H9 (cell line): ENCODE measurements at regions not wholly inside any gene's neighbourhood (a gene's known extent, or its start where the extent isn't known, plus 50 kb on each side); places are given as distances from the start of the nearest gene placed in this dataset.

Experiments used
- DNase-seq: peaks from one replicate; pipeline ENCODE4 v3.0.0-alpha.2; 2017
- H2AFZ ChIP-seq: one replicate; pipeline ENCODE4 v1.6.1; 2013; ENCODE audit warnings: mild to moderate bottlenecking, low read length, control low read depth, moderate library complexity
- H2AK5ac ChIP-seq: 2 replicates; pipeline ENCODE4 v1.6.1; 2013; ENCODE audit warnings: low read length, control low read depth, mixed read lengths; ENCODE audit not compliant: insufficient read length
- H2BK120ac ChIP-seq: one replicate; pipeline ENCODE4 v1.6.1; 2013; ENCODE audit warnings: low read depth, mild to moderate bottlenecking, low read length, control low read depth, inconsistent platforms; ENCODE audit not compliant: poor library complexity, severe bottlenecking
- H2BK12ac ChIP-seq: 2 replicates; pipeline ENCODE4 v1.6.1; 2013; ENCODE audit warnings: low read length, control low read depth, mixed read lengths, low read depth; ENCODE audit not compliant: insufficient read length
- H2BK15ac ChIP-seq: 2 replicates; pipeline ENCODE4 v1.6.1; 2013; ENCODE audit warnings: low read depth, low read length, control low read depth
- H2BK20ac ChIP-seq: one replicate; pipeline ENCODE4 v1.6.1; 2013; ENCODE audit warnings: low read depth, mild to moderate bottlenecking, low read length, control low read depth, inconsistent platforms; ENCODE audit not compliant: poor library complexity, severe bottlenecking
- H2BK5ac ChIP-seq: 2 replicates; pipeline ENCODE4 v1.6.1; 2013; ENCODE audit warnings: low read length, control low read depth, mixed read lengths; ENCODE audit not compliant: insufficient read length
- H3K14ac ChIP-seq: 2 replicates; pipeline ENCODE4 v1.6.1; 2013; ENCODE audit warnings: low read length, control low read depth; ENCODE audit not compliant: insufficient read depth
- H3K18ac ChIP-seq: 2 replicates; pipeline ENCODE4 v1.6.1; 2013; ENCODE audit warnings: low read depth, mild to moderate bottlenecking, mixed read lengths, low read length, control low read depth; ENCODE audit not compliant: insufficient read length
- H3K23ac ChIP-seq: 2 replicates; pipeline ENCODE4 v1.6.1; 2013; ENCODE audit warnings: low read length, control low read depth, mixed read lengths, low read depth; ENCODE audit not compliant: insufficient read length
- H3K23me2 ChIP-seq: 2 replicates; pipeline ENCODE4 v1.6.1; 2013; ENCODE audit warnings: low read depth, mild to moderate bottlenecking, mixed read lengths, low read length, control low read depth; ENCODE audit not compliant: insufficient read length, poor library complexity, severe bottlenecking
- H3K27ac ChIP-seq: 2 replicates; pipeline ENCODE4 v1.5.1; 2013; ENCODE audit warnings: low read length, control low read depth, mixed read lengths, low read depth; ENCODE audit not compliant: insufficient read length
- H3K27me3 ChIP-seq: 2 replicates; pipeline ENCODE4 v1.6.1; 2013; ENCODE audit warnings: low read length, control low read depth, inconsistent platforms; ENCODE audit not compliant: insufficient read depth
- H3K4ac ChIP-seq: 2 replicates; pipeline ENCODE4 v1.6.1; 2013; ENCODE audit warnings: low read depth, mild to moderate bottlenecking, control low read depth, inconsistent platforms, low read length, moderate library complexity
- H3K4me1 ChIP-seq: 2 replicates; pipeline ENCODE4 v1.6.1; 2013; ENCODE audit warnings: low read length, control low read depth, inconsistent platforms; ENCODE audit not compliant: insufficient read depth
- H3K4me2 ChIP-seq: 2 replicates; pipeline ENCODE4 v1.6.1; 2013; ENCODE audit warnings: low read length, control low read depth, mixed read lengths; ENCODE audit not compliant: insufficient read length, insufficient read depth
- H3K56ac ChIP-seq: 2 replicates; pipeline ENCODE4 v1.6.1; 2013; ENCODE audit warnings: low read depth, mild to moderate bottlenecking, mixed read lengths, low read length, control low read depth; ENCODE audit not compliant: insufficient read length
- H3K79me1 ChIP-seq: 2 replicates; pipeline ENCODE4 v1.6.1; 2013; ENCODE audit warnings: low read depth, mild to moderate bottlenecking, moderate library complexity, low read length, control low read depth, inconsistent platforms; ENCODE audit not compliant: insufficient read depth, poor library complexity, severe bottlenecking
- H3K79me2 ChIP-seq: 2 replicates; pipeline ENCODE4 v1.6.1; 2013; ENCODE audit warnings: low read length, control low read depth, inconsistent platforms; ENCODE audit not compliant: insufficient read depth
- H3K9ac ChIP-seq: 2 replicates; pipeline ENCODE4 v1.6.1; 2013; ENCODE audit warnings: low read length, control low read depth, mixed read lengths; ENCODE audit not compliant: insufficient read length; ENCODE audit errors: extremely low read depth
- H3K9me3 ChIP-seq: one replicate; pipeline ENCODE4 v1.6.1; 2013; ENCODE audit warnings: low read depth, low read length, inconsistent platforms; ENCODE audit not compliant: control insufficient read depth
- H3T11ph ChIP-seq: one replicate; pipeline ENCODE4 v1.6.1; 2013; ENCODE audit warnings: mild to moderate bottlenecking, low read length, control low read depth, inconsistent platforms
- H4K20me1 ChIP-seq: one replicate; pipeline ENCODE4 v1.6.1; 2013; ENCODE audit not compliant: control insufficient read depth, insufficient read length, insufficient read depth
- H4K5ac ChIP-seq: 2 replicates; pipeline ENCODE4 v1.6.1; 2013; ENCODE audit warnings: low read depth, mild to moderate bottlenecking, mixed read lengths, low read length, control low read depth; ENCODE audit not compliant: insufficient read length
- H4K8ac ChIP-seq: replicated peaks from 2 replicates; pipeline ENCODE4 v1.6.1; 2013; ENCODE audit warnings: low read length, control low read depth, mixed read lengths, low read depth; ENCODE audit not compliant: insufficient read length
- H4K91ac ChIP-seq: 2 replicates; pipeline ENCODE4 v1.6.1; 2013; ENCODE audit warnings: low read depth, mild to moderate bottlenecking, moderate library complexity, mixed read lengths, low read length, control low read depth; ENCODE audit not compliant: insufficient read length
- H3K27ac Mint-ChIP-seq, 3 experiments: 2 replicates in 2 of 3; 3 replicates in 1 of 3; pipeline ENCODE4 v1.8.0; 2020 to 2021; ENCODE audit warnings: mixed read lengths in 3 of 3, mild to moderate bottlenecking in 1 of 3, moderate library complexity in 1 of 3
- H3K27me3 Mint-ChIP-seq: 2 replicates; pipeline ENCODE4 v1.8.0; 2021; ENCODE audit warnings: low read depth, mild to moderate bottlenecking, moderate library complexity, mixed read lengths
- H3K36me3 Mint-ChIP-seq, 3 experiments: 2 replicates in 2 of 3; 3 replicates in 1 of 3; pipeline ENCODE4 v1.8.0; 2020 to 2021; ENCODE audit warnings: low read depth in 3 of 3, mixed read lengths in 3 of 3; ENCODE audit not compliant: insufficient read depth in 1 of 3
- H3K4me1 Mint-ChIP-seq, 2 experiments: 2 replicates each; pipeline ENCODE4 v1.8.0; 2020; ENCODE audit warnings: mixed read lengths in 2 of 2
- H3K4me3 Mint-ChIP-seq, 2 experiments: 2 replicates in 1 of 2; 3 replicates in 1 of 2; pipeline ENCODE4 v1.8.0; 2020 to 2021; ENCODE audit warnings: mild to moderate bottlenecking in 2 of 2, mixed read lengths in 2 of 2, moderate library complexity in 1 of 2
- H3K9me3 Mint-ChIP-seq, 2 experiments: 2 replicates in 1 of 2; 3 replicates in 1 of 2; pipeline ENCODE4 v1.8.0; 2020; ENCODE audit warnings: mild to moderate bottlenecking in 2 of 2, mixed read lengths in 2 of 2, moderate library complexity in 1 of 2
- CTCF ChIP-seq: fragments of 200-600 bp; sonication (generic); conservative IDR thresholded peaks from 3 replicates; pipeline ENCODE4 v1.8.0; 2021; ENCODE audit warnings: antibody characterized with exemption, mild to moderate bottlenecking
- WGBS: extraction: QIAGEN DNeasy Blood & Tissue Kit; methylation state at CpG from one replicate; pipeline ENCODE4 v1.1.7; 2013; ENCODE audit warnings: missing lambda C conversion rate, low lambda C conversion rate, mixed read lengths; ENCODE audit not compliant: insufficient read length; ENCODE audit errors: extremely low coverage; 5-methylcytosine and 5-hydroxymethylcytosine counted together

DNA sequence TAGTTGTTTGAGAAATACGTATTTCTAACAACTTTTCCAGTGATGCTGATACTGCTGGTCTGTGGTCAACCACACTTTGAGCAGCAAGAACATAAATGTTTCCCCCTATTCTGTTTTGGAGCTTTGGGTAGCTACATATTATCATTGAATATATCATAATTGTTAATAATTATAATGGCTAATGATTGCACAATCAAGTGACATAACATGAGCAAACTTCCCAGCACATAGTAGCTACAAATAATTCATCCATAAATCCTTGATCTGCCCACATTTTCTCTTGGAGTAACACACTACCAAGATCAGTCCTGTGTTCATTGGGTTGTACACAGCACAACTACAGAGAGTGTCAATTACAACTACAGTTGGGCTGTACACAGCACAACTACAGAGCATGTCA lies 436.3 kb upstream of the MAGEB18 start:
- Histone ChIP-seq H3K9me3 (peaks cover 43% of the 10 kb centered on the region), H2BK20ac (no peak overlapping the region), H3K79me2 (no peaks in the 10 kb centered on the region), H3K4me2 (no peak overlapping the region), H3K79me1 (no peaks in the 10 kb centered on the region), H2BK5ac (no peak overlapping the region), H4K8ac (no peak overlapping the region), H3K27me3 (no peaks in the 10 kb centered on the region), H4K91ac (no peak overlapping the region), H3T11ph (no peak overlapping the region), H3K27ac (no peak overlapping the region), H2BK12ac (no peak overlapping the region), H3K4me1 (no peaks in the 10 kb centered on the region), H3K4ac (no peak overlapping the region), H3K23me2 (no peaks in the 10 kb centered on the region), H4K5ac (no peak overlapping the region), H3K18ac (no peak overlapping the region), H2BK15ac (no peak overlapping the region), H3K23ac (no peak overlapping the region), H3K9ac (no peak overlapping the region), H3K56ac (no peak overlapping the region), H2AFZ (no peak overlapping the region), H4K20me1 (no peaks in the 10 kb centered on the region), H2AK5ac (no peak overlapping the region), H2BK120ac (no peak overlapping the region), H3K14ac (no peak overlapping the region)
- H3K4me3 Mint-ChIP-seq, result no peak overlapping the region
- H3K27ac Mint-ChIP-seq, result no peak overlapping the region
- H3K9me3 Mint-ChIP-seq, result peaks cover 59 to 64% of the 10 kb centered on the region in 2 experiments
- no peaks in the 10 kb centered on the region for H3K27me3 Mint-ChIP-seq
- WGBS, result no CpG with 5 or more reads among the region's 1 CpG
- H3K36me3 Mint-ChIP-seq, result peaks cover 7 to 18% (median 11%) of the 10 kb centered on the region in 3 experiments; a peak in 6 of 7 replicates
- H3K4me1 Mint-ChIP-seq, result no peaks in the 10 kb centered on the region
- no peak for DNase-seq
- TF ChIP-seq CTCF, result no peak
